ENCODE measurements at regions not wholly inside any gene's neighbourhood (a gene's known extent, or its start where the extent isn't known, plus 50 kb on each side); places are given as distances from the start of the nearest gene placed in this dataset.

GRCh38 chr21:28752131-28752530 is 240.5 kb downstream of the LTN1 start:
- H3K36me3 ChIP-seq (ENCODE audit: control insufficient read depth in 2 of 2, extremely low read depth in 1 of 2, insufficient read depth in 2 of 2, low read length in 2 of 2), result no peaks in the 10 kb centered on the region
- no peak overlapping the region for H2AFZ ChIP-seq (ENCODE audit: control insufficient read depth, low read length)
- no peak for TF ChIP-seq EZH2 (IDR thresholded peaks at IDR 0.05; ENCODE audit: low read length)
- TF ChIP-seq, protein P1, sequence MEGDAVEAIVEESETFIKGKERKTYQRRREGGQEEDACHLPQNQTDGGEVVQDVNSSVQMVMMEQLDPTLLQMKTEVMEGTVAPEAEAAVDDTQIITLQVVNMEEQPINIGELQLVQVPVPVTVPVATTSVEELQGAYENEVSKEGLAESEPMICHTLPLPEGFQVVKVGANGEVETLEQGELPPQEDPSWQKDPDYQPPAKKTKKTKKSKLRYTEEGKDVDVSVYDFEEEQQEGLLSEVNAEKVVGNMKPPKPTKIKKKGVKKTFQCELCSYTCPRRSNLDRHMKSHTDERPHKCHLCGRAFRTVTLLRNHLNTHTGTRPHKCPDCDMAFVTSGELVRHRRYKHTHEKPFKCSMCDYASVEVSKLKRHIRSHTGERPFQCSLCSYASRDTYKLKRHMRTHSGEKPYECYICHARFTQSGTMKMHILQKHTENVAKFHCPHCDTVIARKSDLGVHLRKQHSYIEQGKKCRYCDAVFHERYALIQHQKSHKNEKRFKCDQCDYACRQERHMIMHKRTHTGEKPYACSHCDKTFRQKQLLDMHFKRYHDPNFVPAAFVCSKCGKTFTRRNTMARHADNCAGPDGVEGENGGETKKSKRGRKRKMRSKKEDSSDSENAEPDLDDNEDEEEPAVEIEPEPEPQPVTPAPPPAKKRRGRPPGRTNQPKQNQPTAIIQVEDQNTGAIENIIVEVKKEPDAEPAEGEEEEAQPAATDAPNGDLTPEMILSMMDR (optimal IDR thresholded peaks at IDR 0.05 in 1 of 3, IDR thresholded peaks at IDR 0.05 in 1 of 3, conservative IDR thresholded peaks at IDR 0.05 in 1 of 3; ENCODE audit: extremely low read depth in 1 of 3, insufficient read depth in 2 of 3, low read length in 3 of 3), result no peak
- H3K4me1 ChIP-seq (ENCODE audit: control insufficient read depth, extremely low read depth, insufficient read depth, low read length), result no peaks in the 10 kb centered on the region
- no peaks in the 10 kb centered on the region for H4K20me1 ChIP-seq (ENCODE audit: control insufficient read depth, extremely low read depth, insufficient read depth, low read length)
- no peaks in the 10 kb centered on the region for H3K9me1 ChIP-seq (ENCODE audit: control insufficient read depth, extremely low read depth, insufficient read depth, low read length)
- H3K4me2 ChIP-seq (ENCODE audit: control insufficient read depth, extremely low read depth, insufficient read depth, low read depth, low read length), result no peak overlapping the region
- no peaks in the 10 kb centered on the region for H3K9me3 ChIP-seq (ENCODE audit: control insufficient read depth, low read depth, low read length)
- DNase-seq (ENCODE audit: low read depth, low spot score) (no peak), FAIRE-seq (no peak)
- H3K27ac ChIP-seq (ENCODE audit: control insufficient read depth, insufficient read depth, low read length), result no peak overlapping the region
- H3K79me2 ChIP-seq (ENCODE audit: control insufficient read depth, insufficient read depth, low read length), result no peaks in the 10 kb centered on the region
- H3K4me3 ChIP-seq (ENCODE audit: control insufficient read depth in 2 of 3, extremely low read depth in 1 of 3, insufficient read depth in 2 of 3, low read depth in 1 of 3, low read length in 3 of 3), result no peak overlapping the region
- no peak overlapping the region for H3K9ac ChIP-seq (ENCODE audit: control insufficient read depth, extremely low read depth, insufficient read depth, low read length)
- dilution Hi-C loops (cut with MboI; ENCODE audit: extremely low pct_ligation_motif_present, low sequenced_read_pairs), result no loop called here
- H3K27me3 ChIP-seq (ENCODE audit: control insufficient read depth, extremely low read depth, insufficient read depth, low read length), result no peaks in the 10 kb centered on the region

DNA sequence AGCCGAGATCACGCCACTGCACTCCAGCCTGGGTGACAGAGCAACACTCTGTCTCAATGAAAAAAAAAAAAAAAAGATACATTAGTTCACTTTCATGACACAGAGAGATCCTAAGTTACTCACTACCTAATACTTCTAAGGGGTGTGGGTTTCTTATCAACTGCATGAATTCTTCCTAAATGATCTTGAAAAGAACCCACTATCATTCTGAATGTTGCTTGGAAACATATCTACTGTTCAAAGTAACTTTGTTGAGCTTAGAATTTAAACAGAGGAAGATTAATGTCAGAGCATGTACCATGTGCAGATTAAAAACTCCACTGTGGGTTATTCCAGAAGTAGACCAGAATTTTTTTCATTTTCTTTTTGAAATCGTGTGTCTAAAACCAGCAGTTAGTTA is 241.5 kb downstream of the LTN1 start:
- Histone ChIP-seq H3K36me3 (ENCODE audit: control insufficient read depth in 2 of 2, extremely low read depth in 1 of 2, insufficient read depth in 2 of 2, low read length in 2 of 2) (no peaks in the 10 kb centered on the region), H3K4me2 (ENCODE audit: control insufficient read depth, extremely low read depth, insufficient read depth, low read depth, low read length) (no peak overlapping the region), H2AFZ (ENCODE audit: control insufficient read depth, low read length) (no peak overlapping the region), H3K4me1 (ENCODE audit: control insufficient read depth, extremely low read depth, insufficient read depth, low read length) (no peaks in the 10 kb centered on the region), H4K20me1 (ENCODE audit: control insufficient read depth, extremely low read depth, insufficient read depth, low read length) (no peaks in the 10 kb centered on the region), H3K27ac (ENCODE audit: control insufficient read depth, insufficient read depth, low read length) (no peak overlapping the region), H3K9ac (ENCODE audit: control insufficient read depth, extremely low read depth, insufficient read depth, low read length) (no peak overlapping the region), H3K9me3 (ENCODE audit: control insufficient read depth, low read depth, low read length) (no peaks in the 10 kb centered on the region), H3K4me3 (ENCODE audit: control insufficient read depth in 2 of 3, extremely low read depth in 1 of 3, insufficient read depth in 2 of 3, low read depth in 1 of 3, low read length in 3 of 3) (no peak overlapping the region), H3K27me3 (ENCODE audit: control insufficient read depth, extremely low read depth, insufficient read depth, low read length) (no peaks in the 10 kb centered on the region), H3K9me1 (ENCODE audit: control insufficient read depth, extremely low read depth, insufficient read depth, low read length) (no peaks in the 10 kb centered on the region), H3K79me2 (ENCODE audit: control insufficient read depth, insufficient read depth, low read length) (no peaks in the 10 kb centered on the region)
- dilution Hi-C loops (cut with MboI; ENCODE audit: extremely low pct_ligation_motif_present, low sequenced_read_pairs), result no loop called here
- FAIRE-seq (no peak), DNase-seq (ENCODE audit: low read depth, low spot score) (no peak)
- TF ChIP-seq, protein P1 (optimal IDR thresholded peaks at IDR 0.05 in 1 of 3, IDR thresholded peaks at IDR 0.05 in 1 of 3, conservative IDR thresholded peaks at IDR 0.05 in 1 of 3; ENCODE audit: extremely low read depth in 1 of 3, insufficient read depth in 2 of 3, low read length in 3 of 3), result no peak
- TF ChIP-seq EZH2 (IDR thresholded peaks at IDR 0.05; ENCODE audit: low read length), result no peak
